B cell (primary cell): ENCODE measurements at regions not wholly inside any gene's neighbourhood (a gene's known extent, or its start where the extent isn't known, plus 50 kb on each side); places are given as distances from the start of the nearest gene placed in this dataset.

Source experiments
- ATAC-seq: fragments of 200-7000 bp; cut with Tn5 transposase; one replicate; pipeline ENCODE4 v1.10.0; 2021; ENCODE audit warnings: low read depth, mild to moderate bottlenecking, moderate number of reproducible peaks, moderate library complexity
- CTCF ChIA-PET: fragments of 350-600 bp; sonication (Branson Sonifier 250); formaldehyde crosslinking; loops from one replicate; lab custom pipeline; 2021; ENCODE audit warnings: antibody characterized with exemption, inconsistent platforms; lab: Charles Lee
- POLR2A ChIA-PET: fragments of 350-600 bp; sonication (Branson Sonifier 250); formaldehyde crosslinking; loops from one replicate; lab custom pipeline; 2021; ENCODE audit warnings: antibody characterized with exemption; lab: Charles Lee
- DNase-seq: peaks from one replicate; pipeline ENCODE4 v3.0.0; 2013
- H2AFZ ChIP-seq: 2 replicates; pipeline ENCODE4 v1.6.1; 2012; ENCODE audit warnings: mild to moderate bottlenecking, low read depth, low read length; ENCODE audit not compliant: insufficient read depth, poor library complexity, severe bottlenecking
- H3K27ac ChIP-seq, 2 donors: 1 replicate in 1 of 2; 2 replicates in 1 of 2; pipeline ENCODE4 v1.5.1; 2012 to 2013; ENCODE audit warnings: low read length in 2 of 2, mild to moderate bottlenecking in 2 of 2, moderate library complexity in 1 of 2
- H3K27me3 ChIP-seq, 4 experiments: fragments of 200-600 bp in 1 of 4; sonication (generic) in 1 of 4; replicated peaks in 1 of 4; 1 replicate in 2 of 4; 2 replicates in 2 of 4; pipeline versions ENCODE4 v1.6.1 to v1.7.0; 2013 to 2016; ENCODE audit warnings: low read length in 3 of 4, mild to moderate bottlenecking in 2 of 4, mixed read lengths in 1 of 4, moderate library complexity in 1 of 4; ENCODE audit not compliant: insufficient read depth in 4 of 4, control insufficient read depth in 3 of 4; ENCODE audit errors: control extremely low read depth in 1 of 4
- H3K36me3 ChIP-seq, 2 experiments: replicated peaks in 1 of 2; 1 replicate in 1 of 2; 2 replicates in 1 of 2; pipeline versions ENCODE4 v1.6.1 to v1.7.1; 2013; ENCODE audit warnings: low read length in 1 of 2; ENCODE audit not compliant: insufficient read depth in 2 of 2, control insufficient read depth in 1 of 2; ENCODE audit errors: control extremely low read depth in 1 of 2, extremely low read depth in 1 of 2
- H3K4me1 ChIP-seq, 2 donors: fragments of 200-600 bp in 1 of 2; sonication (generic) in 1 of 2; 1 replicate in 1 of 2; 2 replicates in 1 of 2; pipeline versions ENCODE4 v1.5.1 to v1.6.1; 2013 to 2017; ENCODE audit warnings: low read length in 2 of 2; ENCODE audit not compliant: control insufficient read depth in 2 of 2, insufficient read depth in 2 of 2
- H3K4me2 ChIP-seq: replicated peaks from 2 replicates; pipeline ENCODE3; 2012; ENCODE audit warnings: mild to moderate bottlenecking, low read depth, low read length; ENCODE audit not compliant: poor library complexity, severe bottlenecking
- H3K4me3 ChIP-seq, 5 experiments: fragments of 200-600 bp in 1 of 5; sonication (generic) in 1 of 5; 1 replicate in 3 of 5; 2 replicates in 2 of 5; pipeline versions ENCODE4 v1.5.1 to v1.7.0; 2011 to 2016; ENCODE audit warnings: low read length in 4 of 5, mild to moderate bottlenecking in 4 of 5, low read depth in 2 of 5, control low read depth in 1 of 5, moderate library complexity in 1 of 5; ENCODE audit not compliant: insufficient read depth in 1 of 5; ENCODE audit errors: control extremely low read depth in 1 of 5, extremely low read depth in 1 of 5
- H3K79me2 ChIP-seq: fragments of 200-600 bp; sonication (generic); one replicate; pipeline ENCODE4 v1.6.0; 2016; ENCODE audit warnings: low read length; ENCODE audit not compliant: control insufficient read depth, insufficient read depth
- H3K9ac ChIP-seq: fragments of 200-600 bp; sonication (generic); 2 replicates; pipeline ENCODE4 v1.6.1; 2017; ENCODE audit warnings: mild to moderate bottlenecking, low read length, moderate library complexity
- H3K9me3 ChIP-seq, 3 donors: one replicate each; pipeline versions ENCODE4 v1.6.1 to v1.7.1; 2013; ENCODE audit warnings: low read length in 2 of 3; ENCODE audit not compliant: control insufficient read depth in 2 of 3, insufficient read depth in 1 of 3; ENCODE audit errors: control extremely low read depth in 1 of 3
- H4K20me1 ChIP-seq: 2 replicates; pipeline ENCODE4 v1.6.0; 2012; ENCODE audit warnings: mild to moderate bottlenecking, low read length; ENCODE audit not compliant: insufficient read depth, control insufficient read depth, poor library complexity, severe bottlenecking
- H3K27ac Mint-ChIP-seq: one replicate; pipeline ENCODE4 v1.8.0; 2021; ENCODE audit warnings: mixed read lengths
- H3K27me3 Mint-ChIP-seq: one replicate; pipeline ENCODE4 v1.8.0; 2021; ENCODE audit warnings: mixed read lengths
- H3K4me1 Mint-ChIP-seq: one replicate; pipeline ENCODE4 v1.8.0; 2021; ENCODE audit warnings: mixed read lengths
- H3K4me3 Mint-ChIP-seq: one replicate; pipeline ENCODE4 v1.8.0; 2021; ENCODE audit warnings: mixed read lengths
- H3K9me3 Mint-ChIP-seq: one replicate; pipeline ENCODE4 v1.8.0; 2022; ENCODE audit warnings: mixed read lengths; ENCODE audit not compliant: insufficient read depth
- EZH2 ChIP-seq: IDR thresholded peaks from 2 replicates; pipeline ENCODE4 v1.6.1; 2012; ENCODE audit warnings: borderline replicate concordance, low read depth, mild to moderate bottlenecking, moderate library complexity, low read length; ENCODE audit not compliant: insufficient read depth, poor library complexity, severe bottlenecking
- WGBS: methylation state at CpG from one replicate; pipeline ENCODE4 v1.1.5; 2013; ENCODE audit warnings: missing lambda C conversion rate; ENCODE audit not compliant: insufficient coverage; 5-methylcytosine and 5-hydroxymethylcytosine counted together
- intact Hi-C: fragments of 100-400 bp; cut with micrococcal nuclease; formaldehyde crosslinking; loops from one replicate; pipeline ENCODE4 v1.10.0; 2022
- TF ChIP-seq, protein P1 (sequence below): fragments of 200-600 bp; IDR thresholded peaks from one replicate; pipeline ENCODE4 v1.8.0; 2022; ENCODE audit warnings: antibody characterized with exemption, mild to moderate bottlenecking

DNA sequence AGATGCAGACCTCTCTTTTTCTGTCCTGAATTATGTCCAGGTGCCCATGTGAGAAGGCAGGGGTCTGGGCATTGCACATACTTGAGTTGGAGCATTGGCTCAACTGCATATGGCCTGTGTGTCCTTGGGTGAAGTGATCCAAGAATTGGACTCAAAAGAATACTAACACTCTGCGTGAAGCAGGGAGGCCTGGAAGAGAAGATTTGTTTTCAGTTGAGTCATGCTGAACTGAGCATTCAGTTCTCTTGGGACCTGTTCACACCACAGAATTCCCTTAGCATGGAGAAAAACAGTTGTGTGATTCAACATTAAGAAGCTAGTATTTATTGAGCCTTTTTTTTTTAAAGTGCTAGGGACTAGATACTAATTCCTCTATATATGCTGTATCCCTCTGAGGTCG, 164.7 kb upstream of the TBX3 start:
- ChIA-PET POLR2A (no interaction called here), CTCF (no interaction called here)
- Histone ChIP-seq H2AFZ (no peak overlapping the region), H3K27me3 (no peaks in the 10 kb centered on the region), H3K4me3 (no peak overlapping the region), H4K20me1 (no peaks in the 10 kb centered on the region), H3K9me3 (no peaks in the 10 kb centered on the region), H3K36me3 (no peaks in the 10 kb centered on the region), H3K4me1 (no peaks in the 10 kb centered on the region), H3K4me2 (no peak overlapping the region), H3K27ac (no peak overlapping the region), H3K9ac (no peak overlapping the region), H3K79me2 (no peaks in the 10 kb centered on the region)
- no peak for DNase-seq
- H3K27me3 Mint-ChIP-seq: peaks cover 2% of the 10 kb centered on the region
- no peak overlapping the region for H3K27ac Mint-ChIP-seq
- H3K4me3 Mint-ChIP-seq: no peak overlapping the region
- no peak for ATAC-seq
- TF ChIP-seq, protein P1, sequence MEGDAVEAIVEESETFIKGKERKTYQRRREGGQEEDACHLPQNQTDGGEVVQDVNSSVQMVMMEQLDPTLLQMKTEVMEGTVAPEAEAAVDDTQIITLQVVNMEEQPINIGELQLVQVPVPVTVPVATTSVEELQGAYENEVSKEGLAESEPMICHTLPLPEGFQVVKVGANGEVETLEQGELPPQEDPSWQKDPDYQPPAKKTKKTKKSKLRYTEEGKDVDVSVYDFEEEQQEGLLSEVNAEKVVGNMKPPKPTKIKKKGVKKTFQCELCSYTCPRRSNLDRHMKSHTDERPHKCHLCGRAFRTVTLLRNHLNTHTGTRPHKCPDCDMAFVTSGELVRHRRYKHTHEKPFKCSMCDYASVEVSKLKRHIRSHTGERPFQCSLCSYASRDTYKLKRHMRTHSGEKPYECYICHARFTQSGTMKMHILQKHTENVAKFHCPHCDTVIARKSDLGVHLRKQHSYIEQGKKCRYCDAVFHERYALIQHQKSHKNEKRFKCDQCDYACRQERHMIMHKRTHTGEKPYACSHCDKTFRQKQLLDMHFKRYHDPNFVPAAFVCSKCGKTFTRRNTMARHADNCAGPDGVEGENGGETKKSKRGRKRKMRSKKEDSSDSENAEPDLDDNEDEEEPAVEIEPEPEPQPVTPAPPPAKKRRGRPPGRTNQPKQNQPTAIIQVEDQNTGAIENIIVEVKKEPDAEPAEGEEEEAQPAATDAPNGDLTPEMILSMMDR: no peak
- TF ChIP-seq EZH2: no peak
- WGBS: no CpG with 5 or more reads among the region's 2 CpGs
- H3K4me1 Mint-ChIP-seq: no peaks in the 10 kb centered on the region
- intact Hi-C loops: no loop called here
- peaks cover 3% of the 10 kb centered on the region for H3K9me3 Mint-ChIP-seq

DNA sequence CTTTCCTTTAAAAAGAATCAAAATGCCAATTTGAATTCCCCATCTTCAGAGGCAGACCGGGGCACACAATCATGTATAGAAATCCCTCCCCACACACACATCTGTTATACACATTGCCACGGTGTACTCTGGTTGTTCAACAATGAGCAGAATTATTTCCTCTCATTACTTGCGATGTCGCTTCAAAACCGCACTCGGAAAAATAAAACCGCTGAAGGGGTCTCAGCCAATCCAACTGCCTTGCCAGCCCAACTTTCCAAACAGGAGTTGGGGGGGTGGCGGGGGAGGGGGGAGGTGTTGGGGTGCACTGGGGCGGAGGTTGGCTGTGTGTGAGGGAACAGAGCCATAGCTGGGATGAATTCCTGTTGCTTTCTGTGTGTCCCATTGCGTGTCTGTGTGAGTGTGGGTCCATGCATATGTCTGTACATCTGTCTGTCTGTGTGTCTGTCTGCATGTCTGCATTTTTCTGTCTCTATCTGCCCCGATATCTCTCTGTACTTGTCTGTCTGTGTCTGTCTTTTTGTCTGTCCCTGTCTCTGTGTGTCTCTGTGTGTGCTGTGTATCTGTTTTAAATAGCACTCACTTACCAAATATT, 163.6 kb upstream of the TBX3 start:
- ChIA-PET POLR2A (no interaction called here), CTCF (no interaction called here)
- Histone ChIP-seq H3K4me3 (no peak overlapping the region), H3K4me1 (no peaks in the 10 kb centered on the region), H3K4me2 (no peak overlapping the region), H3K27ac (no peak overlapping the region), H2AFZ (no peak overlapping the region), H4K20me1 (no peaks in the 10 kb centered on the region), H3K27me3 (no peaks in the 10 kb centered on the region), H3K36me3 (no peaks in the 10 kb centered on the region), H3K9ac (no peak overlapping the region), H3K9me3 (no peaks in the 10 kb centered on the region), H3K79me2 (no peaks in the 10 kb centered on the region)
- ATAC-seq: no peak
- Mint-ChIP-seq H3K4me1 (no peaks in the 10 kb centered on the region), H3K27ac (no peak overlapping the region), H3K27me3 (peaks cover 2% of the 10 kb centered on the region), H3K9me3 (peaks cover under 1% of the 10 kb centered on the region), H3K4me3 (no peak overlapping the region)
- intact Hi-C loops: no loop called here
- 85% methylated on average over 4 of the region's 11 CpGs for WGBS
- TF ChIP-seq, protein P1: no peak
- DNase-seq: no peak
